Loucy (cell line): ENCODE measurements at regions not wholly inside any gene's neighbourhood (a gene's known extent, or its start where the extent isn't known, plus 50 kb on each side); places are given as distances from the start of the nearest gene placed in this dataset.

ENCODE experiments used
- H2AFZ ChIP-seq: fragments of 200-600 bp; sonication (generic); 2 replicates; pipeline ENCODE4 v1.6.0; 2016; ENCODE audit warnings: antibody characterized with exemption, mild to moderate bottlenecking, low read length, moderate library complexity
- H3F3A ChIP-seq: fragments of 200-600 bp; 2 replicates; pipeline ENCODE4 v1.6.0; 2016; ENCODE audit warnings: antibody characterized with exemption, low read depth, mild to moderate bottlenecking
- H3K27me3 ChIP-seq: fragments of 200-600 bp; sonication (generic); 2 replicates; pipeline ENCODE4 v1.6.1; 2014; ENCODE audit warnings: low read length, mild to moderate bottlenecking; ENCODE audit not compliant: insufficient read depth, poor library complexity, severe bottlenecking
- H3K36me3 ChIP-seq: fragments of 200-600 bp; sonication (generic); 2 replicates; pipeline ENCODE4 v1.6.1; 2016; ENCODE audit warnings: low read length; ENCODE audit not compliant: insufficient read depth
- H3K4me1 ChIP-seq: fragments of 200-600 bp; sonication (generic); 2 replicates; pipeline ENCODE4 v1.5.1; 2014; ENCODE audit warnings: low read length, mild to moderate bottlenecking; ENCODE audit not compliant: insufficient read depth, poor library complexity, severe bottlenecking
- H3K4me2 ChIP-seq: fragments of 200-600 bp; sonication (generic); 2 replicates; pipeline ENCODE4 v1.6.0; 2014; ENCODE audit warnings: antibody characterized with exemption, low read length, low read depth, mild to moderate bottlenecking; ENCODE audit not compliant: poor library complexity, severe bottlenecking
- H3K4me3 ChIP-seq: fragments of 200-600 bp; sonication (generic); 2 replicates; pipeline ENCODE4 v1.5.1; 2014; ENCODE audit warnings: low read length, mild to moderate bottlenecking, mixed read lengths; ENCODE audit not compliant: poor library complexity, severe bottlenecking
- H3K79me2 ChIP-seq: fragments of 200-600 bp; sonication (generic); 2 replicates; pipeline ENCODE4 v1.6.1; 2014; ENCODE audit warnings: low read length; ENCODE audit not compliant: insufficient read depth
- H3K9ac ChIP-seq: fragments of 200-600 bp; sonication (generic); 2 replicates; pipeline ENCODE4 v1.6.0; 2014; ENCODE audit warnings: mild to moderate bottlenecking, low read depth, low read length, moderate library complexity; ENCODE audit not compliant: poor library complexity, severe bottlenecking
- H3K9me2 ChIP-seq: fragments of 200-600 bp; sonication (generic); replicated peaks from 2 replicates; pipeline ENCODE4 v1.6.1; 2016; ENCODE audit warnings: low read depth, low read length, mixed read lengths
- H3K9me3 ChIP-seq: fragments of 200-600 bp; sonication (generic); 2 replicates; pipeline ENCODE4 v1.6.1; 2014; ENCODE audit warnings: mild to moderate bottlenecking, antibody characterized with exemption, low read length, low read depth; ENCODE audit not compliant: insufficient read depth
- H4K20me1 ChIP-seq: fragments of 200-600 bp; sonication (generic); 2 replicates; pipeline ENCODE4 v1.6.0; 2014; ENCODE audit warnings: antibody characterized with exemption, low read length, mild to moderate bottlenecking; ENCODE audit not compliant: insufficient read depth, poor library complexity, severe bottlenecking
- CTCF ChIP-seq: fragments of 200-600 bp; sonication (generic); conservative IDR thresholded peaks from 2 replicates; pipeline ENCODE4 v1.5.1; 2014; ENCODE audit warnings: mild to moderate bottlenecking, antibody characterized with exemption, low read length
- EZH2phosphoT487 ChIP-seq: fragments of 200-600 bp; IDR thresholded peaks from 2 replicates; pipeline ENCODE4 v1.6.1; 2018; ENCODE audit warnings: antibody characterized with exemption, mild to moderate bottlenecking, moderate library complexity, borderline replicate concordance

GRCh38 chr4:188879598-188879997 lies 740.4 kb downstream of the TRIML1 start:
- no peaks in the 10 kb centered on the region for H3K4me1 ChIP-seq
- H3K4me3 ChIP-seq = no peak overlapping the region
- H3F3A ChIP-seq = no peaks in the 10 kb centered on the region
- H4K20me1 ChIP-seq = no peaks in the 10 kb centered on the region
- no peaks in the 10 kb centered on the region for H3K79me2 ChIP-seq
- TF ChIP-seq CTCF = no peak
- no peak for TF ChIP-seq EZH2phosphoT487
- H3K4me2 ChIP-seq = no peak overlapping the region
- H3K36me3 ChIP-seq = no peaks in the 10 kb centered on the region
- no peaks in the 10 kb centered on the region for H3K27me3 ChIP-seq
- no peak overlapping the region for H3K9ac ChIP-seq
- H3K9me3 ChIP-seq = no peaks in the 10 kb centered on the region
- H2AFZ ChIP-seq = no peak overlapping the region
- H3K9me2 ChIP-seq = no peaks in the 10 kb centered on the region

GRCh38 chr4:188887905-188888304 lies 748.7 kb downstream of the TRIML1 start:
- H3F3A ChIP-seq = no peaks in the 10 kb centered on the region
- TF ChIP-seq CTCF (no peak), EZH2phosphoT487 (no peak)
- H3K4me3 ChIP-seq = no peak overlapping the region
- no peaks in the 10 kb centered on the region for H3K79me2 ChIP-seq
- H3K9ac ChIP-seq = no peak overlapping the region
- H4K20me1 ChIP-seq = no peaks in the 10 kb centered on the region
- no peak overlapping the region for H2AFZ ChIP-seq
- H3K27me3 ChIP-seq = no peaks in the 10 kb centered on the region
- no peak overlapping the region for H3K4me2 ChIP-seq
- H3K9me2 ChIP-seq = no peaks in the 10 kb centered on the region
- H3K36me3 ChIP-seq = no peaks in the 10 kb centered on the region
- H3K4me1 ChIP-seq = no peaks in the 10 kb centered on the region
- peaks cover 3% of the 10 kb centered on the region; the same call in 1 of the 2 replicates for H3K9me3 ChIP-seq

GRCh38 chr4:188892837-188893236 lies 753.6 kb downstream of the TRIML1 start:
- no peaks in the 10 kb centered on the region for H3K36me3 ChIP-seq
- H3K9me2 ChIP-seq = no peaks in the 10 kb centered on the region
- H3F3A ChIP-seq = no peaks in the 10 kb centered on the region
- no peak overlapping the region for H3K9ac ChIP-seq
- H2AFZ ChIP-seq = no peak overlapping the region
- no peaks in the 10 kb centered on the region for H4K20me1 ChIP-seq
- no peaks in the 10 kb centered on the region for H3K27me3 ChIP-seq
- H3K4me2 ChIP-seq = no peak overlapping the region
- TF ChIP-seq EZH2phosphoT487 (no peak), CTCF (no peak)
- no peaks in the 10 kb centered on the region for H3K79me2 ChIP-seq
- H3K9me3 ChIP-seq = peaks cover 3% of the 10 kb centered on the region; the same call in 1 of the 2 replicates
- H3K4me3 ChIP-seq = no peak overlapping the region
- no peaks in the 10 kb centered on the region for H3K4me1 ChIP-seq
